ENCODE measurements at regions not wholly inside any gene's neighbourhood (a gene's known extent, or its start where the extent isn't known, plus 50 kb on each side); places are given as distances from the start of the nearest gene placed in this dataset.

DNA sequence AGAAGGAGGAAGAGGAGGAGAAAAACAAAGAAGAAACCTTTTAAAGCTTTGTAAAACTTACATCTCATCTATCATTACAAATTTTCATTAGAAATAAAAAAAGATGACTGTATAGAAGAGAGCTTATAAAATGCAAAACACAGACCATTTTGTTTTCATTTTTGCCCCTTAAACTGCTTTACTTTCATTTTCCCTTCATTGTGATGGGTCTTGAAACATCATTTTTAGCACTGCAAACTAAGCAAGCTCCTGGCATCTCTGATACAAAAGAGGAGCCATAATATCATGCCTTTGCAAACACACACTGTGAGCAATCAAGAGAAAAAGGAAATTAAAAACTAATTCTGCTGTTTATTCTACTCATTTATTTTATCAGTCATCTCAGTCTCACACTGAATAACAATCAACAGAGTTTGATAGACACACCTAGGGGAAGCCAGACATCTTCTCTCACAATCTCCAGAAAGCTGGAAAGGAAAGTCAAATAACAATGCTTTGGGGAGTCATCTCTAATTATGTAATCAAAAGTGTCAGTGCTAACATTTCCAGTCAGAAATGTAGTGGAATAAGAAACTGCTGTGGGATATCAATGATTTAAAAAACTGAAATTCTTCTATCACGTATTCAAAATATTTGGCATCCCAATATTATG is 467.7 kb upstream of the FAT3 start:
- TF ChIP-seq POLR2A (IDR thresholded peaks at IDR 0.05), result no peak
- TF ChIP-seq, protein P1, sequence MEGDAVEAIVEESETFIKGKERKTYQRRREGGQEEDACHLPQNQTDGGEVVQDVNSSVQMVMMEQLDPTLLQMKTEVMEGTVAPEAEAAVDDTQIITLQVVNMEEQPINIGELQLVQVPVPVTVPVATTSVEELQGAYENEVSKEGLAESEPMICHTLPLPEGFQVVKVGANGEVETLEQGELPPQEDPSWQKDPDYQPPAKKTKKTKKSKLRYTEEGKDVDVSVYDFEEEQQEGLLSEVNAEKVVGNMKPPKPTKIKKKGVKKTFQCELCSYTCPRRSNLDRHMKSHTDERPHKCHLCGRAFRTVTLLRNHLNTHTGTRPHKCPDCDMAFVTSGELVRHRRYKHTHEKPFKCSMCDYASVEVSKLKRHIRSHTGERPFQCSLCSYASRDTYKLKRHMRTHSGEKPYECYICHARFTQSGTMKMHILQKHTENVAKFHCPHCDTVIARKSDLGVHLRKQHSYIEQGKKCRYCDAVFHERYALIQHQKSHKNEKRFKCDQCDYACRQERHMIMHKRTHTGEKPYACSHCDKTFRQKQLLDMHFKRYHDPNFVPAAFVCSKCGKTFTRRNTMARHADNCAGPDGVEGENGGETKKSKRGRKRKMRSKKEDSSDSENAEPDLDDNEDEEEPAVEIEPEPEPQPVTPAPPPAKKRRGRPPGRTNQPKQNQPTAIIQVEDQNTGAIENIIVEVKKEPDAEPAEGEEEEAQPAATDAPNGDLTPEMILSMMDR (IDR thresholded peaks at IDR 0.05), result no peak
- no peak for TF ChIP-seq POLR2AphosphoS5 (IDR thresholded peaks at IDR 0.05)
- TF ChIP-seq EP300 (IDR thresholded peaks at IDR 0.05), result no peak
